Hepatocyte (in vitro differentiated cells): ENCODE measurements at regions not wholly inside any gene's neighbourhood (a gene's known extent, or its start where the extent isn't known, plus 50 kb on each side); places are given as distances from the start of the nearest gene placed in this dataset.

Source experiments
- EZH2 ChIP-seq: fragments of 200-600 bp; sonication (generic); IDR thresholded peaks from 2 replicates; pipeline ENCODE4 v1.6.1; 2016; ENCODE audit warnings: antibody characterized with exemption, mild to moderate bottlenecking, borderline replicate concordance
- TF ChIP-seq, protein P1 (sequence below): fragments of 200-600 bp; sonication (generic); IDR thresholded peaks from 2 replicates; pipeline ENCODE4 v1.5.1; 2016; ENCODE audit warnings: antibody characterized with exemption, mild to moderate bottlenecking; ENCODE audit not compliant: poor library complexity

- TF ChIP-seq, protein P1, sequence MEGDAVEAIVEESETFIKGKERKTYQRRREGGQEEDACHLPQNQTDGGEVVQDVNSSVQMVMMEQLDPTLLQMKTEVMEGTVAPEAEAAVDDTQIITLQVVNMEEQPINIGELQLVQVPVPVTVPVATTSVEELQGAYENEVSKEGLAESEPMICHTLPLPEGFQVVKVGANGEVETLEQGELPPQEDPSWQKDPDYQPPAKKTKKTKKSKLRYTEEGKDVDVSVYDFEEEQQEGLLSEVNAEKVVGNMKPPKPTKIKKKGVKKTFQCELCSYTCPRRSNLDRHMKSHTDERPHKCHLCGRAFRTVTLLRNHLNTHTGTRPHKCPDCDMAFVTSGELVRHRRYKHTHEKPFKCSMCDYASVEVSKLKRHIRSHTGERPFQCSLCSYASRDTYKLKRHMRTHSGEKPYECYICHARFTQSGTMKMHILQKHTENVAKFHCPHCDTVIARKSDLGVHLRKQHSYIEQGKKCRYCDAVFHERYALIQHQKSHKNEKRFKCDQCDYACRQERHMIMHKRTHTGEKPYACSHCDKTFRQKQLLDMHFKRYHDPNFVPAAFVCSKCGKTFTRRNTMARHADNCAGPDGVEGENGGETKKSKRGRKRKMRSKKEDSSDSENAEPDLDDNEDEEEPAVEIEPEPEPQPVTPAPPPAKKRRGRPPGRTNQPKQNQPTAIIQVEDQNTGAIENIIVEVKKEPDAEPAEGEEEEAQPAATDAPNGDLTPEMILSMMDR: no peak
- TF ChIP-seq EZH2: no peak
Observed at GRCh38 chr14:101090976-101091375, 187.5 kb upstream of the RTL1 start.
